HCT116 (cell line): ENCODE measurements at regions not wholly inside any gene's neighbourhood (a gene's known extent, or its start where the extent isn't known, plus 50 kb on each side); places are given as distances from the start of the nearest gene placed in this dataset.

ENCODE experiments used
- ATAC-seq: fragments of 200-7000 bp; cut with Tn5 transposase; 2 replicates; pipeline ENCODE4 v1.9.1; 2020; ENCODE audit warnings: mild to moderate bottlenecking, moderate library complexity
- BruUV-seq: library from RNA; stranded (reverse); fragments of 400-500 nt; replicated peaks from 2 replicates; lab custom pipeline; 2021; lab: Mats Ljungman, UMichigan
- CTCF ChIA-PET: fragments of 300-600 bp; sonication (Branson Sonifier 250); formaldehyde crosslinking; loops from one replicate; lab custom pipeline; 2021; ENCODE audit warnings: antibody characterized with exemption; lab: Charles Lee
- POLR2A ChIA-PET: fragments of 300-600, 350-600 bp; sonication (Branson Sonifier 250); formaldehyde crosslinking; loops from one replicate; lab custom pipeline; 2021; ENCODE audit warnings: antibody characterized with exemption; lab: Charles Lee
- RAD21 ChIA-PET, 2 experiments: fragments of 300-600 bp; sonication (Branson Sonifier 250); formaldehyde crosslinking; loops; one replicate each; lab custom pipeline; 2023; ENCODE audit warnings: low total read pairs in 2 of 2; ENCODE audit not compliant: uncharacterized antibody in 2 of 2, unreplicated experiment in 2 of 2, low non-redundant PET in 1 of 2; lab: Charles Lee
- DNase-seq: peaks from one replicate; pipeline ENCODE4 v3.0.0-alpha.2; 2010; ENCODE audit warnings: low read depth, low spot score
- H2AFZ ChIP-seq: fragments of 200-600 bp; shearing (Covaris generic), sonication (generic); 2 replicates; pipeline ENCODE4 v1.6.1; 2017; ENCODE audit warnings: low read depth, mixed run types, mixed read lengths, antibody characterized with exemption, low read length; ENCODE audit not compliant: poor library complexity, severe bottlenecking
- H3K27ac ChIP-seq: 2 replicates; pipeline ENCODE4 v1.5.1; 2012; ENCODE audit warnings: low read depth, low read length
- H3K27me3 ChIP-seq: fragments of 200-600 bp; sonication (generic); 2 replicates; pipeline ENCODE4 v1.6.1; 2016; ENCODE audit warnings: mixed run types, low read length, mixed read lengths; ENCODE audit not compliant: insufficient read depth
- H3K36me3 ChIP-seq, 2 experiments: fragments of 200-500 bp in 1 of 2; fragments of 200-600 bp in 1 of 2; sonication (Bioruptor generic) in 1 of 2; sonication (generic) in 1 of 2; 2 replicates each; pipeline versions ENCODE4 v1.5.1 to v1.6.1; 2014 to 2016; ENCODE audit warnings: low read length in 2 of 2, inconsistent platforms in 1 of 2, mixed read lengths in 1 of 2, mixed run types in 1 of 2; ENCODE audit not compliant: insufficient read depth in 2 of 2, control insufficient read depth in 1 of 2
- H3K4me1 ChIP-seq, 2 experiments: fragments of 200-600 bp in 1 of 2; sonication (generic) in 1 of 2; 2 replicates each; pipeline versions ENCODE4 v1.5.1 to v1.6.1; 2012 to 2017; ENCODE audit warnings: low read length in 2 of 2, inconsistent platforms in 1 of 2, mild to moderate bottlenecking in 1 of 2, mixed read lengths in 1 of 2, mixed run types in 1 of 2, moderate library complexity in 1 of 2; ENCODE audit not compliant: insufficient read depth in 2 of 2, control insufficient read depth in 1 of 2
- H3K4me2 ChIP-seq: fragments of 200-600 bp; sonication (generic); 2 replicates; pipeline ENCODE4 v1.6.1; 2017; ENCODE audit warnings: mixed run types, low read length, mixed read lengths
- H3K4me3 ChIP-seq, 2 experiments: fragments of 200-600 bp in 1 of 2; sonication (generic) in 1 of 2; replicated peaks in 1 of 2; 2 replicates each; pipeline ENCODE4 v1.5.1; 2011 to 2016; ENCODE audit warnings: low read length in 2 of 2, control low read depth in 1 of 2, low read depth in 1 of 2, mild to moderate bottlenecking in 1 of 2, mixed read lengths in 1 of 2, mixed run types in 1 of 2
- H3K79me2 ChIP-seq: fragments of 200-600 bp; sonication (generic); 2 replicates; pipeline ENCODE4 v1.6.1; 2017; ENCODE audit warnings: mild to moderate bottlenecking, mixed run types, low read length, moderate library complexity, mixed read lengths; ENCODE audit not compliant: insufficient read depth
- H3K9ac ChIP-seq: fragments of 200-600 bp; sonication (generic); 2 replicates; pipeline ENCODE4 v1.6.1; 2016; ENCODE audit warnings: low read length, mixed read lengths
- H3K9me2 ChIP-seq: fragments of 200-600 bp; sonication (generic), shearing (Covaris generic); 2 replicates; pipeline ENCODE4 v1.6.1; 2017; ENCODE audit warnings: mixed run types, mild to moderate bottlenecking, moderate library complexity; ENCODE audit not compliant: insufficient read depth
- H3K9me3 ChIP-seq, 2 experiments: fragments of 200-500 bp in 1 of 2; fragments of 200-600 bp in 1 of 2; sonication (Bioruptor generic) in 1 of 2; sonication (generic) in 1 of 2; 2 replicates each; pipeline ENCODE4 v1.6.1; 2014 to 2017; ENCODE audit warnings: low read length in 2 of 2, mixed read lengths in 2 of 2, inconsistent platforms in 1 of 2, low read depth in 1 of 2, mild to moderate bottlenecking in 1 of 2, mixed run types in 1 of 2, moderate library complexity in 1 of 2; ENCODE audit not compliant: control insufficient read depth in 1 of 2, insufficient read depth in 1 of 2
- H4K20me1 ChIP-seq: fragments of 200-600 bp; sonication (generic), shearing (Covaris generic); 2 replicates; pipeline ENCODE4 v1.6.1; 2017; ENCODE audit warnings: mixed run types, mild to moderate bottlenecking, moderate library complexity; ENCODE audit not compliant: insufficient read depth
- ATF3 ChIP-seq: IDR thresholded peaks from 2 replicates; pipeline ENCODE4 v1.6.1; 2012
- CBX3 ChIP-seq: IDR thresholded peaks from 2 replicates; pipeline ENCODE4 v1.6.1; 2012; ENCODE audit warnings: low read depth
- CEBPB ChIP-seq: IDR thresholded peaks from 2 replicates; pipeline ENCODE4 v1.6.1; 2012; ENCODE audit warnings: low read depth
- CTCF ChIP-seq, 3 experiments: fragments of 200-600 bp in 1 of 3; sonication (generic) in 1 of 3; IDR thresholded peaks in 2 of 3; conservative IDR thresholded peaks in 1 of 3; 2 replicates each; pipeline ENCODE4 v1.5.1; 2012 to 2017; ENCODE audit warnings: low read depth in 2 of 3, low read length in 2 of 3, antibody characterized with exemption in 1 of 3, borderline replicate concordance in 1 of 3, control low read depth in 1 of 3, mild to moderate bottlenecking in 1 of 3, mixed read lengths in 1 of 3, mixed run types in 1 of 3, moderate library complexity in 1 of 3; ENCODE audit not compliant: insufficient read depth in 1 of 3
- ELF1 ChIP-seq: IDR thresholded peaks from 2 replicates; pipeline ENCODE4 v1.6.1; 2012; ENCODE audit warnings: low read depth, borderline replicate concordance
- EZH2 ChIP-seq: fragments of 200-600 bp; sonication (generic); IDR thresholded peaks from 2 replicates; pipeline ENCODE4 v1.6.1; 2017; ENCODE audit warnings: antibody characterized with exemption, mixed run types
- EZH2phosphoT487 ChIP-seq: fragments of 200-600 bp; IDR thresholded peaks from 2 replicates; pipeline ENCODE4 v1.6.1; 2018; ENCODE audit warnings: antibody characterized with exemption, borderline replicate concordance
- FOSL1 ChIP-seq: IDR thresholded peaks from 2 replicates; pipeline ENCODE4 v1.6.1; 2012; ENCODE audit warnings: low read depth
- POLR2A ChIP-seq: IDR thresholded peaks from 2 replicates; pipeline ENCODE4 v1.7.0; 2011; ENCODE audit warnings: borderline replicate concordance; ENCODE audit not compliant: insufficient read depth, insufficient read length; ENCODE audit errors: extremely low read depth
- POLR2AphosphoS5 ChIP-seq: IDR thresholded peaks from 2 replicates; pipeline ENCODE4 v1.6.1; 2011; ENCODE audit warnings: mild to moderate bottlenecking, low read depth, low read length, moderate library complexity
- RAD21 ChIP-seq: IDR thresholded peaks from 2 replicates; pipeline ENCODE4 v1.6.1; 2012; ENCODE audit warnings: low read depth, mild to moderate bottlenecking
- REST ChIP-seq: IDR thresholded peaks from 2 replicates; pipeline ENCODE4 v1.6.1; 2012; ENCODE audit warnings: low read depth
- SIN3A ChIP-seq: IDR thresholded peaks from 2 replicates; pipeline ENCODE4 v1.6.1; 2012; ENCODE audit warnings: low read depth
- SP1 ChIP-seq: IDR thresholded peaks from 2 replicates; pipeline ENCODE4 v1.6.1; 2012; ENCODE audit warnings: low read depth
- SRF ChIP-seq: IDR thresholded peaks from 2 replicates; pipeline ENCODE4 v1.6.1; 2012; ENCODE audit warnings: low read depth
- YY1 ChIP-seq: IDR thresholded peaks from 2 replicates; pipeline ENCODE4 v1.6.1; 2011; ENCODE audit warnings: low read length, low read depth, moderate library complexity, mild to moderate bottlenecking; ENCODE audit not compliant: insufficient replicate concordance; ENCODE audit errors: extremely low read depth
- ZBTB33 ChIP-seq: IDR thresholded peaks from 2 replicates; pipeline ENCODE4 v1.6.1; 2011; ENCODE audit warnings: mild to moderate bottlenecking, low read length, moderate library complexity; ENCODE audit not compliant: insufficient replicate concordance; ENCODE audit errors: extremely low read depth
- ZFX ChIP-seq: fragments of 450-650 bp; IDR thresholded peaks from 2 replicates; pipeline ENCODE4 v1.6.1; 2017
- ZNF274 ChIP-seq: fragments of 200-500 bp; sonication (Bioruptor generic); IDR thresholded peaks from 2 replicates; pipeline ENCODE4 v1.6.1; 2014; ENCODE audit warnings: mild to moderate bottlenecking, low read depth, low read length, inconsistent platforms
- intact Hi-C: fragments of 100-400 bp; cut with micrococcal nuclease; formaldehyde crosslinking; loops from 2 replicates; pipeline ENCODE4 v1.10.0; 2022

- Histone ChIP-seq H3K4me3 (no peak overlapping the region), H3K4me1 (peaks cover 0 to 5% of the 10 kb centered on the region in 2 experiments; a peak in 2 of 4 replicates), H3K9me2 (no peaks in the 10 kb centered on the region), H3K36me3 (no peaks in the 10 kb centered on the region), H3K4me2 (no peak overlapping the region), H2AFZ (no peak overlapping the region), H4K20me1 (no peaks in the 10 kb centered on the region), H3K27me3 (no peaks in the 10 kb centered on the region), H3K79me2 (no peaks in the 10 kb centered on the region), H3K9ac (no peak overlapping the region), H3K27ac (no peak overlapping the region), H3K9me3 (no peaks in the 10 kb centered on the region)
- TF ChIP-seq POLR2A (no peak), EZH2 (no peak), REST (no peak), CTCF (IDR thresholded peaks at IDR 0.05 in 2 of 3, conservative IDR thresholded peaks at IDR 0.05 in 1 of 3; ENCODE audit: borderline replicate concordance in 1 of 3, insufficient read depth in 1 of 3, low read depth in 2 of 3, low read length in 2 of 3) (no peak), CBX3 (no peak), FOSL1 (no peak), YY1 (no peak), SRF (no peak), RAD21 (no peak), ZBTB33 (no peak), SP1 (no peak), ATF3 (no peak), EZH2phosphoT487 (no peak), ZNF274 (no peak), ELF1 (no peak), ZFX (no peak), SIN3A (no peak), CEBPB (no peak), POLR2AphosphoS5 (no peak)
- no peak for DNase-seq
- ATAC-seq, result no peak
- RAD21 ChIA-PET, result no interaction called here
- CTCF ChIA-PET, result interaction anchor here (1.1 kb wide), 1 partner anchor 36 kb away, joined by 4 read pairs; no protein-coding TSS in a partner anchor
- POLR2A ChIA-PET, result no interaction called here
- intact Hi-C loops, result no loop called here
- no TSS peak for BruUV-seq
Observed at GRCh38 chr21:41647806-41648561, 118.9 kb downstream of the RIPK4 start.
